ENCODE measurements at regions not wholly inside any gene's neighbourhood (a gene's known extent, or its start where the extent isn't known, plus 50 kb on each side); places are given as distances from the start of the nearest gene placed in this dataset.

GRCh38 chr15:98308117-98308516, 340.2 kb upstream of the IGF1R start:
- H3K9me3 ChIP-seq: no peaks in the 10 kb centered on the region
- no peak overlapping the region for H3K4me3 ChIP-seq
- no peak overlapping the region for H3K27ac ChIP-seq
- no peaks in the 10 kb centered on the region for H3K4me1 ChIP-seq
- no peak for DNase-seq
- no peak for TF ChIP-seq POLR2A (IDR thresholded peaks at IDR 0.05)
- TF ChIP-seq CTCF (IDR thresholded peaks at IDR 0.05): no peak
- 59% methylated on average over 4 of the region's 4 CpGs for WGBS (ENCODE audit: insufficient coverage, low coverage, low lambda C conversion rate, missing lambda C conversion rate)
- no peaks in the 10 kb centered on the region for H3K36me3 ChIP-seq
- intact Hi-C loops (cut with DNase I): no loop called here
- no peak for ATAC-seq
- H3K27me3 ChIP-seq: no peaks in the 10 kb centered on the region

- Histone ChIP-seq H3K4me3 (no peak overlapping the region), H3K9me3 (no peaks in the 10 kb centered on the region), H3K27me3 (no peaks in the 10 kb centered on the region), H3K36me3 (no peaks in the 10 kb centered on the region), H3K27ac (no peak overlapping the region), H3K4me1 (no peaks in the 10 kb centered on the region)
- no peak for TF ChIP-seq POLR2A (IDR thresholded peaks at IDR 0.05)
- TF ChIP-seq CTCF (IDR thresholded peaks at IDR 0.05): peak; percentile 80 to 85 (median 82)
- ATAC-seq: peak; percentile 66 to 84 (median 78)
- intact Hi-C loops (cut with DNase I): loop anchor here in 1 of 2 donors (5.0 kb wide), 1 partner anchor 111 kb away; no protein-coding TSS in a partner anchor
- peak; percentile 58 to 76 (median 65) for DNase-seq
- 6% methylated on average over 8 of the region's 8 CpGs for WGBS (ENCODE audit: insufficient coverage, low coverage, low lambda C conversion rate, missing lambda C conversion rate)
These were observed 336.7 kb upstream of the IGF1R start for GRCh38 chr15:98311566-98312188.

GRCh38 chr15:98312913-98313312, 335.4 kb upstream of the IGF1R start:
- Histone ChIP-seq H3K9me3 (no peaks in the 10 kb centered on the region), H3K27ac (no peak overlapping the region), H3K4me3 (no peak overlapping the region), H3K4me1 (no peaks in the 10 kb centered on the region), H3K27me3 (no peaks in the 10 kb centered on the region), H3K36me3 (no peaks in the 10 kb centered on the region)
- 47% methylated on average over 4 of the region's 4 CpGs for WGBS (ENCODE audit: insufficient coverage, low coverage, low lambda C conversion rate, missing lambda C conversion rate)
- no peak for TF ChIP-seq POLR2A (IDR thresholded peaks at IDR 0.05)
- TF ChIP-seq CTCF (IDR thresholded peaks at IDR 0.05): no peak
- intact Hi-C loops (cut with DNase I): loop anchor here in 1 of 2 donors (5.0 kb wide), 1 partner anchor 109 kb away; no protein-coding TSS in a partner anchor
- no peak for DNase-seq
- no peak for ATAC-seq

- WGBS (ENCODE audit: insufficient coverage, low coverage, low lambda C conversion rate, missing lambda C conversion rate): 23% methylated on average over 3 of the region's 3 CpGs
- no peak for DNase-seq
- intact Hi-C loops (cut with DNase I): loop anchor here in 1 of 2 donors (5.0 kb wide), 1 partner anchor 106 kb away; no protein-coding TSS in a partner anchor
These were observed 332.4 kb upstream of the IGF1R start for GRCh38 chr15:98315971-98316370.

More at GRCh38 chr15:98315971-98316370, 332.4 kb upstream of the IGF1R start:
- TF ChIP-seq POLR2A (IDR thresholded peaks at IDR 0.05) (no peak), CTCF (IDR thresholded peaks at IDR 0.05) (no peak)
- ATAC-seq: no peak
- no peaks in the 10 kb centered on the region for H3K36me3 ChIP-seq
- no peak overlapping the region for H3K27ac ChIP-seq
- no peaks in the 10 kb centered on the region for H3K27me3 ChIP-seq
- H3K4me3 ChIP-seq: no peak overlapping the region
- no peaks in the 10 kb centered on the region for H3K9me3 ChIP-seq
- no peaks in the 10 kb centered on the region for H3K4me1 ChIP-seq
